Lower leg skin (tissue), 3 donors: ENCODE measurements at regions not wholly inside any gene's neighbourhood (a gene's known extent, or its start where the extent isn't known, plus 50 kb on each side); places are given as distances from the start of the nearest gene placed in this dataset.

Experiments
- CTCF ChIP-seq, 3 donors: fragments of 450-650 bp; IDR thresholded peaks; one replicate each; pipeline ENCODE4 v1.5.1; 2016; ENCODE audit warnings: antibody characterized with exemption in 3 of 3, mild to moderate bottlenecking in 3 of 3, moderate library complexity in 2 of 3
- POLR2A ChIP-seq, 2 donors: fragments of 450-650 bp; IDR thresholded peaks; one replicate each; pipeline ENCODE4 v1.6.1; 2016 to 2017; ENCODE audit warnings: antibody characterized with exemption in 2 of 2, mild to moderate bottlenecking in 1 of 2, moderate library complexity in 1 of 2

- TF ChIP-seq CTCF (IDR thresholded peaks at IDR 0.05), result no peak
- no peak for TF ChIP-seq POLR2A (IDR thresholded peaks at IDR 0.05)
Observed at GRCh38 chr12:123049398-123050240, 69.1 kb downstream of the ARL6IP4 start.
